GM19099 (cell line): ENCODE measurements at regions not wholly inside any gene's neighbourhood (a gene's known extent, or its start where the extent isn't known, plus 50 kb on each side); places are given as distances from the start of the nearest gene placed in this dataset.

ENCODE experiments used
- POLR2A ChIP-seq: IDR thresholded peaks from 3 replicates; pipeline ENCODE4 v1.6.1; 2011; ENCODE audit warnings: low read depth; ENCODE audit not compliant: insufficient read length; ENCODE audit errors: extremely low read depth

GRCh38 chr5:89855417-89855816 lies 554.1 kb downstream of the CETN3 start:
- no peak for TF ChIP-seq POLR2A

DNA sequence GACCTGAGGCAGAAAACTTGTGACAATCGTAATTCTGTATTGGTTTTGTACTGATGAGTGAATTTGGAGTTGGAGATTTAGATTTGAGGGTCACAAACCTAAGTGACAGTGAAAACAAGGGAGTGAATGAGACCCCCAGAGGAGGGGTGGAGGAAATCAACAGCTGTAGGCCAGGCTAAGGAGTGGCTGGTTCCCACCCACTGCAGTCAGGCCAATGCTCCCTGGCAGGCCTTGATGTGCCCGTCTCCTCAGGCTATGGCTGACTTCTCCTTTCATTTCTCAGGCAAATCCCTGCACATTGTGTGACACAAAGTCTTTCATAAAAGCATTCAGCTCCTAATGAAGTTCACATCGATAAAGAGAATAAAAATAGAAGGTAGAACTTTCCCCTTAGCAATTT lies 557.6 kb downstream of the CETN3 start:
- no peak for TF ChIP-seq POLR2A

DNA sequence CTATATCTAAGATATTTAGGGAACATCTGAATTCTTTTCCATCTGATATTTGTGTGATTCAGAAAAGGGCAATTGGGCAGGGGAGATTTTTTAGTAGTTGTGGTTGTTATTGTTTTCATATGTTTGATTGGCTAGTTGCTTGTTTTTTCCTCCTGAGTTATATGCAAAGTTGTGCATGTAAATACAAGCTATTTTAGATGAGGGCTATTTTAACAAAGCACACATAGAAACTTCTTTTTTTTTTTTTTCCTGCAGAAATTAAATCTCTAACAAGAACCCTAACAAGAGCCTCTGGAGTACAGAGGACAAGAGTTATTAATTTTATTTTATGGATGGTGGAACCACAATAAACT lies 559.1 kb downstream of the CETN3 start:
- TF ChIP-seq POLR2A, result no peak

DNA sequence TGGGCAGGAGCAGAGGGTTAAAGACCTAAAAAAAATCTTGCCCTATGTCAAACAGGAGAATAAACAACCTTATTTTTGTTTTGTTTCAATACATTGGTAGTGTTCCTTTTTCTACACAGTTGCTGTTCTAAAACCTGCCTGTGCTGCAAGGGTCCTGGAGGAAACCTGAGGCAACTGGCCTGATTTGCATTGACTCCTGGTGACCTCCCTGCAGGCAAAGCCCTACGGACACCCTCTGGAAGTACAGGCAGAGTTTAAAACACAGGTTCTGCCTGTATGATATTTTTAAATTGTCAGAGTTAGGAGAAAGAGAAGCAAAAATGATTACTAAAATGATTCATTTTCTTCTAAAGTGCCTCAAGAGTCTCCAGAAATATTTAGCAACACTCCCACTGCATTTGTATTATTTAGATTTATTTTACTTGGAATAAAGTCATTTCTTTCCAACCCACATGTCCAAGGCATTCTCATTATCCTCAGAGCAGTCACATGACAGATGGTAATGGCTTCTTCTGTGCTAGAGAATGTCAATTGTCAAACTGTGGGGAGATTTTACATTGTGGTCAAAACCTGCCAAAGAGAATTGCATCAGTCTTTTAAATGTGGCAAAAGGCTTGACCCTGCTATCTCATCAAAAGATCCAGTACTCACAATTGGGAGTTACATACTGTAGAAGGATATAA lies 559.6 kb downstream of the CETN3 start:
- no peak for TF ChIP-seq POLR2A

GRCh38 chr5:89847743-89848142 lies 561.8 kb downstream of the CETN3 start:
- no peak for TF ChIP-seq POLR2A

- TF ChIP-seq POLR2A, result no peak
Observed at GRCh38 chr5:89844548-89844947, 565.0 kb downstream of the CETN3 start.

DNA sequence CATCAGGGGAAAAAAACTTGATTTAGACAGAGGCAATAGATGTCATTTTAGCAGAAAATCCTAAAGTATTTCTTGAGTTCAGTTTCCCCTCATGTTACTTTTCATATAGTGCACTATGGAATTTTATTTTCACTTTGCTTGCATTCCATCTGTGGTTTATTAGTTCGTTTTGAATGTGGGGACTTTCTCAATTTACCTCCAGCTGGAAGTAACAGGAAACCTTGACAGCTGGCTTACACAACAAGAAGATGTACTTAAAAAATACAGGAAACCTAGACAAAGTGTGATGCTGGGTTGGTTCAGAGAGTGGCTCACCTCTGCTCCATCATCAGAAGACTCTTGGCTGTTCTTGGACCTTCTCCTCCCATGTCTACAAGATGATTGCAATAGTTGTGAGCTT lies 567.0 kb downstream of the CETN3 start:
- no peak for TF ChIP-seq POLR2A

- TF ChIP-seq POLR2A, result no peak
Observed at GRCh38 chr5:89840906-89841305, 568.6 kb downstream of the CETN3 start.

DNA sequence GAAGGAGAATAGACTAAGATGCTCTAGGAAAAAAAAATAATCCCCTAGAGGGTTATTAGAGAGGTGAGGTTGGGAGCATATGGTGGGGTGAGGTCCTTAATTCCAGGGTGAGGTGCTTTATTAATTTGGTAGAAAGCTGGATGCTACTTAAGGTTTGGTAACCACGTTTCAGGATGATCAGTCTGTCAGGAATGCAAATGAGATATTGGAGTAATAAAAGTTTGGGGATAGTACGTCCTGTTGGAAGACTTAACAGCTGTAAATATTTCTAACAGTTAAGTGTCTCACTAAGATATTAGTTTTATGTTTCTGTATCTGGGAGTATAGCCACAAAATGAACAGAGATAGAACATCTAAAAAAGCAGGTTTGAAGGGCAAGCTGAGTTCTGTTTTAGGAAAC lies 578.9 kb downstream of the CETN3 start:
- no peak for TF ChIP-seq POLR2A

DNA sequence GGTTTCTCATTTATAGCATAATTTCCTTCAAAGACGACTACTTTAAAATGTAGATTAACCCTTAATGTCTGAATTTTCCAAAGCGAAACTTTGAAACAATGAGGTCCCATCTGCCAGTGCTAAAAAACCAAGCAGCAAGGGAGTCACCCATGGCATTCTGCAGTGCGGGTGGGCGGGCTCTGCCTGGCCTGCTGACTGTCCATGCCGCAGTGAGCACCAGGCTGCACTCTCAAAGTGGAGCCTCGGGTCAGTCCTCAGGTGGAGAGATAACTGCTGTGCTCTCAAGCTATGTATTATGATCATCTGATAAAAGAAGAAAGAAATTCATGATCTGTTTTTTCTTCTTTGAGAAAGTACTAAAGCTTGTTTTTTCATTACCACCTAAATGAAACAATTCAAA lies 581.6 kb downstream of the CETN3 start:
- TF ChIP-seq POLR2A, result no peak

DNA sequence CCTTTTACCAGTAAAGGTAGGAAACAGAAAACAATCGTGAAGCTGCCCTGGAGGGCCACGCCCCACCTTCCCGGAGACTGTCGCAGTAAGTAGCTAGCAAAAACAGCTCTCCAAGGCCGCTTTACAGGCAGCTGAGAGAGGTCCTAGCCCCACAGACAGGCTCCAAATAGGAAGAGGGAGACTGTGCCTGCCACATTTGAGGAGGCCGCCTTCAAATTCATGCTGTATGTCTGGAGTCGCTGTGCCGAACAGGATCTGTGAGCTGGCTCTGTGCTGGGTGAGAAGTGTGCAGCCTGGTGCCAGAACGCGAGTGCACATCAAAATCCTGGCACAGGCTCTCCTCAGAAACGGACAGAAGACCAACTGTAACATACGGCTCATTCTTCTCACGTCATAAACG lies 582.2 kb downstream of the CETN3 start:
- no peak for TF ChIP-seq POLR2A

DNA sequence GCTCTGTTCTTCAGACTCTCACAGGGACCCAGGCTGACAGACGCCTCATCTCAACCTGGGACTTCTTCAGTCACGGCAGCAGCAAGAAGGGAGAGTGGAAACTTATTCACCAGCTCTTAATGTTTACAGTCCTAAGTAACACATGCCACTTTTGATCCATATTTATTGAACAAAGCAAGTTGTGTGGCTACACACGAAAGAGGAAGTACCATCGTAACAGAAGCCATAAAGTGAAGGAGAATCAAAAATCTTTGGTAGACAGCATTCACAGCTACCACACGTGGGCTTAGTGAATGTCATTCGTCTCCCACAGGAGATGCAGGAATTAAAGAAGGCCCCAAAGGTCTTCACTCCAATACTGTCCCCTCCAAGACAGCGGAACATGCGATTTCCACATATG lies 582.6 kb downstream of the CETN3 start:
- TF ChIP-seq POLR2A, result no peak

DNA sequence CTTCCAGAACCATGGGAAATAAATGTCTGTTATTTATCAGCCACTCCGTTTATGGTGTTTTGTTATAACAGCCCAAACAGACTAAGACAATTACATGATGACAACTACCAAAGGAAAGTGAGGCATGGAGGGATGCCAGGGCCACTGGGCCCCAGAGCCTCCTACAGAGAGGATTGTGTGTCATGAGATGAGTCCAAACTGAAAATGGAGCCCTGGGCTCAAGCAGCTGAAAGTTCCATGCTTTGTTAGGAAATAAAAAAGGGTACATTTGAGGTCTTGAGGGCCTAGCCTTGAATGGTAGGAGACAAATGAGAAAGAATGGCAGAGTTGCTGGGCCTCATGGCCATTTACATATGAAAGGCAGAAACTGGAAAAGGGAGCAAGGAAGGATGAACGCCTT lies 586.5 kb downstream of the CETN3 start:
- no peak for TF ChIP-seq POLR2A

- no peak for TF ChIP-seq POLR2A
Observed at GRCh38 chr5:89817841-89818240, 591.7 kb downstream of the CETN3 start.

DNA sequence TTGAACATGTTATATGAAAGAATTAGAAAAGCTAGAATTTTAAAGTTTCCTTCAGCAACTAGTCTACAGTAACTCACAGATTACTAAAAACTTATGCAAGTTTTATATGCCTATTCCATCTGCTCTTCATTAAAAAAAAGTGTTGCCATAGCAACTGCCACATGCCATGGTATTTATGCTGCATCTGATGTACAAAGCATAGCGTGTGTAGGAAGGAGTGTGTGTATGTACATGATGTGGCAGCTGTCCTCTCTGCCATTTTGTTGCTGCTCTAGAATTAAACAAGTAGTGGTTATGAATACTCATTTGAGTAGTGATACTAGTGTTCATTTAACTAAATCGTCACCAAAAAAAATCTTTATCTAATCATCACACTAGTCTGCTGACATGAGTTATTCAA lies 593.5 kb downstream of the CETN3 start:
- no peak for TF ChIP-seq POLR2A

GRCh38 chr5:89777758-89778157 lies 631.8 kb downstream of the CETN3 start:
- TF ChIP-seq POLR2A, result no peak

DNA sequence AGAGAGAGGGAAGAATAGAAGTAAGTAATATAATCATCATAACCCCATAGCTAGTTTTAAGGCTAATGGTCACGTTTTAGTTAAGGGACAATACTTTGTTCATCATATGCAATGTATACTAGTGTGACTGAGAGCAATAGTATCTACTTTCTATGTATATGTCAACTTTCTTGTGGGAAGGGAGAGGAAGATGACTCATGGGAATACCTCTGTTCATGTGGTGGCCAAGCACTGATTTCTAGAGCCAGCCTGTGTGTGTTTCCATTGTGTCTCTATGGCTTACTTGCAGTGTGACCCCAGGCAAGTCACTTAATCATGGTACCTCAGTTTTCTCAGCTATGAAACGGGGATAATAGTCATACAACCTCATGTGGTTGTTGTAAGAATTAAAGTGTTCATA lies 639.6 kb downstream of the CETN3 start:
- TF ChIP-seq POLR2A, result no peak
